ENCODE measurements at regions not wholly inside any gene's neighbourhood (a gene's known extent, or its start where the extent isn't known, plus 50 kb on each side); places are given as distances from the start of the nearest gene placed in this dataset.

DNA sequence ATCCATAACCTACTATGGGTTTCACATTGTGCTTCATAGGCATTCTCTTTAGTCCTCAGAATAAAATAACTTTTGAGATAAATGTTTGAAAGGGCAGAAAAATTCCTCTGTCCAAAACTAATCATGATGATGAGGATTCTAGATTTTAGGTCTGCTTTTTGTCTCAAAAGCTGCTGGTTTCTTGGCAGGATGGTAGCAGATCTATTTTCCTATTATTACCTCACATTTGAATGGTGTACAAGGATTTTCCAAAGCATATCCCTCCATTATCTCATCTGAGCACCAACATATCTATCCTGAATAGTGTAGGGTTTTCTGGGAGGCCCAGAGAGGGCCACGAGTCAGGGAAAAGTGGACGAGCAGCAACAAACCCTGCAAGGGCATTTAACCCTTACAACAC, 201.9 kb downstream of the PLPP3 start:
- no peak for DNase-seq (ENCODE audit: low read depth)
- no peak overlapping the region for H3K4me3 ChIP-seq (ENCODE audit: low read depth, low read length)

DNA sequence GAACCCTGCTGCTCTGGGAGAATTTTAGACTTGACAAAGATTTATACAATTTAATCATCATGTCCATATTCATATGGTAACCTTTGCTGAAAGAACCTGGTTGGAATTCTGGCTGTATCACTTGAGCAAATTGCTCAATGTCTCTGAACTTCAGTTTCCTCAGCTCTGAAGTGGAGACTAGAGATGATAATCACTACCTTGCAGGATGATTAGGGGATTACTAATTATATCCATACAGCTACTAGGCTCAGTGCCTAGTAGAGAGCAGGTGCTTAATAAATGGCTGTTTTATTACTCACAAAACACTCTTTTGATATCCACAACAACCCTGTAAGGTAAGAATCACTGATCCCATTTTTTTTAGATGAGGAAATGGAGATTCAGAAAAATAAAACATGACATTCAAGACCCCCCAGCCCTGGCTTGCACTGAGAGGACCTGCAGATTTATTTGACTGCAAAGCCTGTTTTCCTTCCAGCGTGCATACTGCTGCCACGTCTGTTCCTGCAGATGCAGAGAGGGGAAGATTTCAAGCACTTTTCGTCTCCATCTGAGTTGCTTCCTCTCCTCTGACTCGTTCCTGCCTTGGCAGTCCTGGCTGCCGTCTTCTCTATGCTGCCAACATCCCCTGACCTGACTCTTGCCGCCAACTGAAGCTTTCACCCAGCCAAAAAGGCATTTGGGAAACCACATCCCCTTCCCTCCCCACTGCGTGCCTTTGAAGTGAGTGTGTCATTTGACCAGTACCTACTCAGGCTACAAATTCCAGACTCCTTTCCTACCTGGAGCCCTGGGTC, 203.0 kb downstream of the PLPP3 start:
- no peak for DNase-seq (ENCODE audit: low read depth)
- TF ChIP-seq, protein P1, sequence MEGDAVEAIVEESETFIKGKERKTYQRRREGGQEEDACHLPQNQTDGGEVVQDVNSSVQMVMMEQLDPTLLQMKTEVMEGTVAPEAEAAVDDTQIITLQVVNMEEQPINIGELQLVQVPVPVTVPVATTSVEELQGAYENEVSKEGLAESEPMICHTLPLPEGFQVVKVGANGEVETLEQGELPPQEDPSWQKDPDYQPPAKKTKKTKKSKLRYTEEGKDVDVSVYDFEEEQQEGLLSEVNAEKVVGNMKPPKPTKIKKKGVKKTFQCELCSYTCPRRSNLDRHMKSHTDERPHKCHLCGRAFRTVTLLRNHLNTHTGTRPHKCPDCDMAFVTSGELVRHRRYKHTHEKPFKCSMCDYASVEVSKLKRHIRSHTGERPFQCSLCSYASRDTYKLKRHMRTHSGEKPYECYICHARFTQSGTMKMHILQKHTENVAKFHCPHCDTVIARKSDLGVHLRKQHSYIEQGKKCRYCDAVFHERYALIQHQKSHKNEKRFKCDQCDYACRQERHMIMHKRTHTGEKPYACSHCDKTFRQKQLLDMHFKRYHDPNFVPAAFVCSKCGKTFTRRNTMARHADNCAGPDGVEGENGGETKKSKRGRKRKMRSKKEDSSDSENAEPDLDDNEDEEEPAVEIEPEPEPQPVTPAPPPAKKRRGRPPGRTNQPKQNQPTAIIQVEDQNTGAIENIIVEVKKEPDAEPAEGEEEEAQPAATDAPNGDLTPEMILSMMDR (IDR thresholded peaks at IDR 0.05; ENCODE audit: insufficient read depth, low read depth, low read length, missing control alignments): no peak
- H3K4me3 ChIP-seq (ENCODE audit: low read depth, low read length): no peak overlapping the region

More for the DNA sequence above, 201.9 kb downstream of the PLPP3 start:
- TF ChIP-seq, protein P1 (IDR thresholded peaks at IDR 0.05; ENCODE audit: insufficient read depth, low read depth, low read length, missing control alignments): no peak

DNA sequence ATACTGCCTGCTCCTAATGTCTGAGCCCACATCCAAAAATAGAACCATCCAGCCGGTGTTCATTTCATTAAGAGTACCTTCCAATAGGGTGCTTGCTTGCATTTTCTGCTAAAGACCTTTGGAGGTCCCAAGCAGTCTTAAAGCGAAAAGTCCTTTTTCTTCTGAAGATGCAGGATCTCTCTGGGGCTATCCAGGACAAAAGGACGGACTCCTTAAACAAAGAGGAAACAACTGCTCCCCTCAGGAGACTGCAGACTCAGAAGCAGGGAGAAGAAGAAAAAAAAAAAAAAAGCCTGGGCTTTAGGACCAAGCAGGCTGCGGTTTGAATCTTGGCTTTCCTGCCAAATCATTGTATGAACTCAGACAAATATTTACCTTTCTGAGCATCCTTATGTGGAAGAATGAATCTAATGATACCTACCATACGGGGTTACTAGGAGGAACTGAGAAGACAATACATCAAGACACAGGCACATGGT, 204.0 kb downstream of the PLPP3 start:
- no peak for DNase-seq (ENCODE audit: low read depth)
- TF ChIP-seq, protein P1 (IDR thresholded peaks at IDR 0.05; ENCODE audit: insufficient read depth, low read depth, low read length, missing control alignments): no peak
- no peak overlapping the region for H3K4me3 ChIP-seq (ENCODE audit: low read depth, low read length)

DNA sequence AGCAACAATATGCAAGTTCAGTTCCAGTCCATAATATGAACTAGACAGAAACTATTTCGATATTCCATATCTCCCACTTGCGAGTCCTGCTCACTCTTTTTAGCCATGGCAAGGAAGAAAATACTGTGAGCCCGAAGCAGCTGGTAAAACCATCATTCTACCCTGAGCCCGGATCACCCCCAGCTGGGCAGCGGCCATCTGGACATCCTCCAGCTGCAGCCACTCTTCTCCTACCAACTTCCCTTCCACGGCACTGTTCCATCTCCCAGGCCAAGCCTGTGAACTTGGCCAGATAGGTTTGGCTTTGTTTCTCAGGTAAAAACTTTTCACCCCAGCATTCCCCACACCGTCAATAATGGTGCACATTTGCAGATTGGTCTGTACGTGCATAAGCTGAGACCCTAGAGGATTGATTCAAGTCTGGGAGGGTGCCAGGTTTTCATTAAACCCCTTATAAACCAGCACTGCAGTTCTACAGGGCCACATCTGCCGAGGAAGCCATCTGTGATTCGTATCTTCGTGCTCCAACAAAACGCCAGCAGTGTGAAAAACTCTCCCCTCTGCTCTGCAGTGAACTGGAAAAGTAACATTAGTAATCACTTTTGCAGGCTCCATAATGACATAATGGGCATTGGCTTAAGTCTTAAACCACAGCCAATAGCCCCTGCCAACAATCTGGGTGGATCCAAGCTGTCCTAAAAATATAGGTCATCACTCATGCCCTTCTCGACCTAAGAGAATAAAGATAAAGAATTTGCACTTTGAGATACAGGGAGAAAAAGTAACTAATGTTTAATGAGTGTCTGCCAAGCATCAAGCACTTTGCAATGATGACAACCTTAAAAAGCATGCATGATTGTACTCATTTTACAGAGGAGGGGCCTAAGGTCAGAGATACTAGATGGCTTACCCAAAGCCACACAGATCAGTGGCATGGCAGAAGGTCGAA, 205.1 kb downstream of the PLPP3 start:
- TF ChIP-seq, protein P1 (IDR thresholded peaks at IDR 0.05; ENCODE audit: insufficient read depth, low read depth, low read length, missing control alignments): no peak
- no peak for DNase-seq (ENCODE audit: low read depth)
- no peak overlapping the region for H3K4me3 ChIP-seq (ENCODE audit: low read depth, low read length)

DNA sequence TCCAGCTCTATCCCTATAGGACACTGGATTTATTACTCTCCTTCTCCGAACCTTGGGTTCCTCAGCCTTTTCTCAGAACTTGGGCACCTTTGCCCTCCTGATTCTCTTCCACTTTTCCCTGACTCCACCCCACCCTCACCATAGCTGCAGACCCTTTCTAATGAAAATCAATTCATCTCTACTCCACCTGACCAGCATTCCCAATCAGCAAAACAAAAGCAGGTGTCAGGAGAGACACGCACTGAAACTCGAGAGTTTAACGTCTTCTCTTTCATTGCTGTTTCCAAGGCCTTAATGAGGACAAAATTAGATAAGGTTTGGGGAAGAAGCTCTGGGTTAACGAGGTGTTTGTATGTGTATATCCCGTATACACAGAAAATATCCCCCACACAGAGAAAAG, 208.8 kb downstream of the PLPP3 start:
- H3K4me3 ChIP-seq (ENCODE audit: low read depth, low read length): no peak overlapping the region
- TF ChIP-seq, protein P1 (IDR thresholded peaks at IDR 0.05; ENCODE audit: insufficient read depth, low read depth, low read length, missing control alignments): no peak
- DNase-seq (ENCODE audit: low read depth): no peak

DNA sequence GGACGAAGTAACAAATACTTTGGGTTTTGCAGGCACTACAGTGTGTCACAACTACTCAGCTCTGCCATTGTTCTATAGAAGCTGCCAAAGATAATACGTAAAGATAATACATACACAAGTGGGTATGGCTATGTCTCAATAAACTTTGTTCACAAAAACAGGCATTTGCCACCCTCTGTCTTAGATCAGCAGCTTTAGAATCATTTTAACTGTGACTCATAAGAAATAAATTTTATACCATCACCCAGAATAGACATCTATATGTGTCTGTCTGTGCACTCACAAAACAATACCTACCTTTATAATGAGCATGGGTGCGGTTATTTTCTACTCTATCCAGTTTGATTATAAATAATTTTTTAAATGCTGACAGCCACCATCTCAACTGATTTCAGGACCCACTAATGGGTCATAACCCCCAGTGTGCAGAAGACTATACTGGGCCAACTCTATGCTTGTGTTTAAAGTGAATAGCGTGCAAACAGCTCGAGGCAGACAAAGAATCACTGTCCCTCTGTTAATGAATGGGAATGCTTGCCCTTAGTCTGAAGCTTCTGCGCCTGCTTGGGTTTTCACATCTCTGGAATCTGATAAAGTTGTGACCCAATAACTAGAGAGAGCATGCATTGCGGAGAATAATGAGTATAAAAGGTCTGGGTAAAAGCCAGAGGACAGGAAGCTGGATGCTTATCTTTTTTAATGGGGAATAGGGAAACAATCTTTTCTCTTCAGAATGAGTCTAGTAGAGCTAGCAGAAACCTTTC, 216.2 kb downstream of the PLPP3 start:
- H3K4me3 ChIP-seq (ENCODE audit: low read depth, low read length): no peak overlapping the region
- TF ChIP-seq, protein P1 (IDR thresholded peaks at IDR 0.05; ENCODE audit: insufficient read depth, low read depth, low read length, missing control alignments): no peak
- DNase-seq (ENCODE audit: low read depth): no peak
